GM23248 (cell line): ENCODE measurements at regions not wholly inside any gene's neighbourhood (a gene's known extent, or its start where the extent isn't known, plus 50 kb on each side); places are given as distances from the start of the nearest gene placed in this dataset.

Experiments used
- DNase-seq: peaks from one replicate; pipeline ENCODE4 v3.0.0-alpha.2; 2015
- H2AFZ ChIP-seq: fragments of 200-600 bp; sonication (generic); 2 replicates; pipeline ENCODE4 v1.6.1; 2016; ENCODE audit warnings: antibody characterized with exemption
- H3F3A ChIP-seq: fragments of 200-600 bp; sonication (generic); 2 replicates; pipeline ENCODE4 v1.6.1; 2016; ENCODE audit warnings: mild to moderate bottlenecking, antibody characterized with exemption, mixed run types; ENCODE audit not compliant: insufficient read depth
- H3K27ac ChIP-seq: fragments of 200-600 bp; sonication (generic); 2 replicates; pipeline ENCODE4 v1.5.1; 2016; ENCODE audit warnings: mild to moderate bottlenecking
- H3K27me3 ChIP-seq: fragments of 200-600 bp; sonication (generic); replicated peaks from 2 replicates; pipeline ENCODE4 v1.6.1; 2016; ENCODE audit warnings: mild to moderate bottlenecking; ENCODE audit not compliant: insufficient read depth
- H3K36me3 ChIP-seq: fragments of 200-600 bp; sonication (generic); 2 replicates; pipeline ENCODE4 v1.6.1; 2016; ENCODE audit warnings: low read depth, mild to moderate bottlenecking
- H3K4me1 ChIP-seq: fragments of 200-600 bp; sonication (generic); 2 replicates; pipeline ENCODE4 v1.6.1; 2016; ENCODE audit warnings: mild to moderate bottlenecking; ENCODE audit not compliant: insufficient read depth
- H3K4me2 ChIP-seq: fragments of 200-600 bp; sonication (generic); one replicate; pipeline ENCODE4 v1.6.1; 2016; ENCODE audit warnings: mild to moderate bottlenecking; ENCODE audit not compliant: unreplicated experiment
- H3K4me3 ChIP-seq: fragments of 200-600 bp; sonication (generic); 2 replicates; pipeline ENCODE4 v1.5.1; 2016; ENCODE audit warnings: mild to moderate bottlenecking
- H3K79me2 ChIP-seq: fragments of 200-600 bp; sonication (generic); 2 replicates; pipeline ENCODE4 v1.6.1; 2016; ENCODE audit warnings: mild to moderate bottlenecking; ENCODE audit not compliant: insufficient read depth
- H3K9ac ChIP-seq: fragments of 200-600 bp; sonication (generic); 2 replicates; pipeline ENCODE4 v1.6.1; 2016; ENCODE audit warnings: mild to moderate bottlenecking
- H3K9me2 ChIP-seq: fragments of 200-600 bp; sonication (generic); 2 replicates; pipeline ENCODE4 v1.6.1; 2016; ENCODE audit warnings: mixed run types, mild to moderate bottlenecking, moderate library complexity; ENCODE audit not compliant: insufficient read depth
- H3K9me3 ChIP-seq: fragments of 200-600 bp; sonication (generic); one replicate; pipeline ENCODE4 v1.6.1; 2017; ENCODE audit warnings: low read depth
- H4K20me1 ChIP-seq: fragments of 200-600 bp; sonication (generic); 2 replicates; pipeline ENCODE4 v1.6.0; 2016; ENCODE audit not compliant: insufficient read depth
- EZH2 ChIP-seq: fragments of 200-600 bp; sonication (generic); IDR thresholded peaks from 2 replicates; pipeline ENCODE4 v1.6.1; 2018; ENCODE audit warnings: antibody characterized with exemption, mild to moderate bottlenecking; ENCODE audit not compliant: insufficient read depth, poor library complexity, severe bottlenecking
- EZH2phosphoT487 ChIP-seq: fragments of 200-600 bp; sonication (generic); IDR thresholded peaks from 2 replicates; pipeline ENCODE4 v1.6.1; 2018; ENCODE audit warnings: antibody characterized with exemption, moderate library complexity, mild to moderate bottlenecking, low read depth; ENCODE audit not compliant: insufficient read depth
- WGBS, 2 experiments: methylation state at CpG; one replicate each; pipeline ENCODE4 v1.1.6; 2015 to 2017; ENCODE audit warnings: low lambda C conversion rate in 2 of 2, low coverage in 1 of 2; ENCODE audit errors: missing lambda C conversion rate in 2 of 2; 5-methylcytosine and 5-hydroxymethylcytosine counted together
- in situ Hi-C: fragments of 300-500 bp; cut with MboI; formaldehyde crosslinking; loops from 2 replicates; pipeline ENCODE4 v1.15.0; 2020

- no peaks in the 10 kb centered on the region for H3K9me3 ChIP-seq
- TF ChIP-seq EZH2phosphoT487 (no peak), EZH2 (no peak)
- no peak overlapping the region for H3K9ac ChIP-seq
- WGBS, 2 experiments, result 55 to 65% methylated on average over 3 of the region's 3 CpGs
- H3K4me3 ChIP-seq, result no peak overlapping the region
- in situ Hi-C loops, result no loop called here
- H3K27me3 ChIP-seq, result peaks cover 6% of the 10 kb centered on the region; the same call in 1 of the 2 replicates
- no peak for DNase-seq
- no peaks in the 10 kb centered on the region for H3K36me3 ChIP-seq
- no peaks in the 10 kb centered on the region for H3F3A ChIP-seq
- no peaks in the 10 kb centered on the region for H3K79me2 ChIP-seq
- no peak overlapping the region for H3K4me2 ChIP-seq
- H2AFZ ChIP-seq, result no peak overlapping the region
- H3K4me1 ChIP-seq, result no peaks in the 10 kb centered on the region
- H4K20me1 ChIP-seq, result no peaks in the 10 kb centered on the region
- H3K27ac ChIP-seq, result no peak overlapping the region
- no peaks in the 10 kb centered on the region for H3K9me2 ChIP-seq
Measured at GRCh38 chr11:112625814-112626213, 335.4 kb upstream of the NCAM1 start.

- no peaks in the 10 kb centered on the region for H4K20me1 ChIP-seq
Measured at GRCh38 chr11:112626731-112627130, 334.5 kb upstream of the NCAM1 start.

GRCh38 chr11:112627588-112628045 is 333.6 kb upstream of the NCAM1 start:
- 37 to 46% methylated on average over 2 of the region's 2 CpGs for WGBS, 2 experiments
- TF ChIP-seq EZH2 (no peak), EZH2phosphoT487 (no peak)

More at GRCh38 chr11:112626731-112627130, 334.5 kb upstream of the NCAM1 start:
- DNase-seq, result no peak
- in situ Hi-C loops, result no loop called here
- H3F3A ChIP-seq, result no peaks in the 10 kb centered on the region
- H3K27me3 ChIP-seq, result peaks cover 6% of the 10 kb centered on the region; the same call in 1 of the 2 replicates
- no peak overlapping the region for H3K4me3 ChIP-seq
- H3K36me3 ChIP-seq, result no peaks in the 10 kb centered on the region
- no peak for TF ChIP-seq EZH2phosphoT487
- no peak for TF ChIP-seq EZH2
- no peak overlapping the region for H3K9ac ChIP-seq
- no peak overlapping the region for H3K27ac ChIP-seq
- H2AFZ ChIP-seq, result no peak overlapping the region
- WGBS, 2 experiments, result 44 to 56% methylated on average over 1 of the region's 1 CpG
- H3K9me3 ChIP-seq, result no peaks in the 10 kb centered on the region
- H3K4me2 ChIP-seq, result no peak overlapping the region
- no peaks in the 10 kb centered on the region for H3K4me1 ChIP-seq
- no peaks in the 10 kb centered on the region for H3K9me2 ChIP-seq
- H3K79me2 ChIP-seq, result no peaks in the 10 kb centered on the region

GRCh38 chr11:112628676-112629075 is 332.5 kb upstream of the NCAM1 start:
- Histone ChIP-seq H2AFZ (no peak overlapping the region), H3F3A (no peaks in the 10 kb centered on the region), H3K4me2 (no peak overlapping the region), H3K79me2 (no peaks in the 10 kb centered on the region), H3K27me3 (peaks cover 9% of the 10 kb centered on the region), H3K9ac (no peak overlapping the region), H3K4me1 (no peaks in the 10 kb centered on the region), H4K20me1 (no peaks in the 10 kb centered on the region), H3K4me3 (no peak overlapping the region), H3K27ac (no peak overlapping the region), H3K9me2 (no peaks in the 10 kb centered on the region), H3K9me3 (no peaks in the 10 kb centered on the region), H3K36me3 (no peaks in the 10 kb centered on the region)
- no peak for TF ChIP-seq EZH2phosphoT487
- TF ChIP-seq EZH2, result no peak
- 28 to 31% methylated on average over 3 of the region's 3 CpGs for WGBS, 2 experiments
- in situ Hi-C loops, result no loop called here
- no peak for DNase-seq

More at GRCh38 chr11:112627588-112628045, 333.6 kb upstream of the NCAM1 start:
- no peak overlapping the region for H3K9ac ChIP-seq
- no peaks in the 10 kb centered on the region for H3K9me2 ChIP-seq
- no peak for DNase-seq
- H3K9me3 ChIP-seq, result no peaks in the 10 kb centered on the region
- H3K4me1 ChIP-seq, result no peaks in the 10 kb centered on the region
- H3K27me3 ChIP-seq, result peaks cover 6% of the 10 kb centered on the region; the same call in 1 of the 2 replicates
- no peaks in the 10 kb centered on the region for H3K36me3 ChIP-seq
- H3K27ac ChIP-seq, result no peak overlapping the region
- no peak overlapping the region for H2AFZ ChIP-seq
- H3K4me2 ChIP-seq, result no peak overlapping the region
- no peaks in the 10 kb centered on the region for H3K79me2 ChIP-seq
- no peaks in the 10 kb centered on the region for H4K20me1 ChIP-seq
- no peak overlapping the region for H3K4me3 ChIP-seq
- no peaks in the 10 kb centered on the region for H3F3A ChIP-seq
- in situ Hi-C loops, result no loop called here

GRCh38 chr11:112630496-112630895 is 330.7 kb upstream of the NCAM1 start:
- Histone ChIP-seq H3K79me2 (no peaks in the 10 kb centered on the region), H3K9me3 (no peaks in the 10 kb centered on the region), H3K9me2 (no peaks in the 10 kb centered on the region), H3K36me3 (no peaks in the 10 kb centered on the region), H3K4me3 (no peak overlapping the region), H3K27me3 (peaks cover 21% of the 10 kb centered on the region), H3F3A (no peaks in the 10 kb centered on the region), H2AFZ (no peak overlapping the region), H3K9ac (no peak overlapping the region), H4K20me1 (no peaks in the 10 kb centered on the region), H3K27ac (no peak overlapping the region), H3K4me1 (no peaks in the 10 kb centered on the region), H3K4me2 (no peak overlapping the region)
- in situ Hi-C loops, result no loop called here
- TF ChIP-seq EZH2, result no peak
- TF ChIP-seq EZH2phosphoT487, result no peak
- WGBS, 2 experiments, result 77 to 85% methylated on average over 2 of the region's 2 CpGs
- no peak for DNase-seq
